Liver (tissue), 8 donors: ENCODE measurements at regions not wholly inside any gene's neighbourhood (a gene's known extent, or its start where the extent isn't known, plus 50 kb on each side); places are given as distances from the start of the nearest gene placed in this dataset.
A peak's percentile ranks its signal among the peaks of the same experiment; 100 is the strongest.

ENCODE experiments used
- DNase-seq: peaks from one replicate; pipeline ENCODE4 v3.0.0-alpha.2; 2017; ENCODE audit warnings: low spot score
- H3K27ac ChIP-seq, 2 donors: one replicate each; pipeline ENCODE4 v1.7.0; 2013; ENCODE audit warnings: inconsistent platforms in 2 of 2, low read length in 2 of 2, control low read depth in 1 of 2, low read depth in 1 of 2, mild to moderate bottlenecking in 1 of 2
- H3K27me3 ChIP-seq, 4 donors: one replicate each; pipeline versions ENCODE4 v1.6.1 to v1.7.0; 2013; ENCODE audit warnings: low read length in 3 of 4, inconsistent platforms in 1 of 4, mild to moderate bottlenecking in 1 of 4, moderate library complexity in 1 of 4; ENCODE audit not compliant: control insufficient read depth in 4 of 4, insufficient read depth in 4 of 4
- H3K36me3 ChIP-seq, 4 donors: one replicate each; pipeline versions ENCODE4 v1.6.1 to v1.7.0; 2013; ENCODE audit warnings: low read length in 3 of 4, mild to moderate bottlenecking in 3 of 4, low read depth in 1 of 4, moderate library complexity in 1 of 4; ENCODE audit not compliant: control insufficient read depth in 4 of 4, insufficient read depth in 3 of 4
- H3K4me1 ChIP-seq, 4 donors: one replicate each; pipeline versions ENCODE4 v1.6.1 to v1.7.0; 2013; ENCODE audit warnings: low read length in 3 of 4, mild to moderate bottlenecking in 3 of 4, moderate library complexity in 1 of 4; ENCODE audit not compliant: control insufficient read depth in 4 of 4, insufficient read depth in 4 of 4
- H3K4me3 ChIP-seq, 3 donors: one replicate each; pipeline versions ENCODE4 v1.6.1 to v1.7.0; 2013; ENCODE audit warnings: low read length in 3 of 3, control low read depth in 1 of 3, low read depth in 1 of 3, mild to moderate bottlenecking in 1 of 3
- H3K9ac ChIP-seq, 2 donors: one replicate each; pipeline ENCODE4 v1.7.0; 2013; ENCODE audit warnings: low read length in 2 of 2, mild to moderate bottlenecking in 2 of 2, moderate library complexity in 2 of 2, control low read depth in 1 of 2, low read depth in 1 of 2
- H3K9me3 ChIP-seq, 4 donors: one replicate each; pipeline versions ENCODE4 v1.6.1 to v1.7.0; 2013; ENCODE audit warnings: low read length in 3 of 4; ENCODE audit not compliant: control insufficient read depth in 4 of 4
- CTCF ChIP-seq: fragments of 150-350 bp; IDR thresholded peaks from 2 replicates; pipeline ENCODE4 v1.5.1; 2017; ENCODE audit warnings: improper control_type of control experiment, low read depth, low read length; ENCODE audit not compliant: missing input control
- FOXA1 ChIP-seq: IDR thresholded peaks from 2 replicates; pipeline ENCODE4 v1.6.1; 2016; ENCODE audit warnings: antibody characterized with exemption
- FOXA2 ChIP-seq: IDR thresholded peaks from 2 replicates; pipeline ENCODE4 v1.6.1; 2016; ENCODE audit warnings: antibody characterized with exemption
- HNF4A ChIP-seq, 2 donors: conservative IDR thresholded peaks; 2 replicates each; pipeline ENCODE4 v1.6.1; 2016; ENCODE audit warnings: antibody characterized with exemption in 2 of 2, mild to moderate bottlenecking in 2 of 2
- HNF4G ChIP-seq: IDR thresholded peaks from 2 replicates; pipeline ENCODE4 v1.6.1; 2016; ENCODE audit warnings: antibody characterized with exemption
- JUND ChIP-seq, 2 donors: IDR thresholded peaks; 2 replicates each; pipeline ENCODE4 v1.6.1; 2016; ENCODE audit warnings: antibody characterized with exemption in 2 of 2
- MAX ChIP-seq: IDR thresholded peaks from 2 replicates; pipeline ENCODE4 v1.6.1; 2016; ENCODE audit warnings: antibody characterized with exemption
- NR2F2 ChIP-seq: IDR thresholded peaks from 2 replicates; pipeline ENCODE4 v1.6.1; 2016; ENCODE audit warnings: antibody characterized with exemption
- RAD21 ChIP-seq, 2 donors: IDR thresholded peaks; 2 replicates each; pipeline ENCODE4 v1.6.1; 2016; ENCODE audit warnings: antibody characterized with exemption in 2 of 2, mild to moderate bottlenecking in 2 of 2
- REST ChIP-seq: IDR thresholded peaks from 2 replicates; pipeline ENCODE4 v1.6.1; 2016; ENCODE audit warnings: antibody characterized with exemption, mild to moderate bottlenecking
- RXRA ChIP-seq, 2 donors: IDR thresholded peaks; 2 replicates each; pipeline ENCODE4 v1.6.1; 2017 to 2018; ENCODE audit warnings: antibody characterized with exemption in 2 of 2, mild to moderate bottlenecking in 1 of 2
- SP1 ChIP-seq: IDR thresholded peaks from 2 replicates; pipeline ENCODE4 v1.6.1; 2018; ENCODE audit warnings: antibody characterized with exemption, mild to moderate bottlenecking
- TAF1 ChIP-seq: conservative IDR thresholded peaks from 2 replicates; pipeline ENCODE4 v1.6.1; 2016; ENCODE audit warnings: antibody characterized with exemption, mild to moderate bottlenecking
- YY1 ChIP-seq: IDR thresholded peaks from 2 replicates; pipeline ENCODE4 v1.6.1; 2016; ENCODE audit warnings: antibody characterized with exemption, mild to moderate bottlenecking
- WGBS: extraction: QIAGEN DNeasy Blood & Tissue Kit; methylation state at CpG from one replicate; pipeline ENCODE4 v1.1.7; 2013; 5-methylcytosine and 5-hydroxymethylcytosine counted together
- donor health status: healthy.
- donor health status: healthy.
- donor health status: healthy.
- donor health status: healthy.
- donor health status: healthy.

GRCh38 chr4:41844327-41844726 is 90.9 kb upstream of the TMEM33 start (continued):
- TF ChIP-seq REST (no peak), YY1 (no peak), NR2F2 (no peak), FOXA1 (no peak)

- Histone ChIP-seq H3K27ac (no peak overlapping the region), H3K27me3 (no peaks in the 10 kb centered on the region)
- WGBS: 38% methylated on average over 8 of the region's 8 CpGs
Observed at GRCh38 chr4:41839916-41840854, 91.7 kb upstream of the PHOX2B start.

GRCh38 chr4:41838590-41838989 is 90.1 kb upstream of the PHOX2B start:
- no peak overlapping the region for H3K4me3 ChIP-seq
- H3K27ac ChIP-seq: no peak overlapping the region
- H3K27me3 ChIP-seq: no peaks in the 10 kb centered on the region
- H3K36me3 ChIP-seq: no peaks in the 10 kb centered on the region
- H3K9me3 ChIP-seq: no peaks in the 10 kb centered on the region
- H3K9ac ChIP-seq: no peak overlapping the region
- no peak for DNase-seq
- no peaks in the 10 kb centered on the region for H3K4me1 ChIP-seq
- TF ChIP-seq RAD21 (IDR thresholded peaks at IDR 0.05): no peak
- no peak for TF ChIP-seq FOXA2
- no peak for TF ChIP-seq HNF4A (conservative IDR thresholded peaks at IDR 0.05)
- TF ChIP-seq MAX: no peak
- no peak for TF ChIP-seq CTCF
- TF ChIP-seq FOXA1: no peak
- TF ChIP-seq NR2F2: no peak
- TF ChIP-seq HNF4G: no peak
- no peak for TF ChIP-seq TAF1
- no peak for TF ChIP-seq REST

More at GRCh38 chr4:41839916-41840854, 91.7 kb upstream of the PHOX2B start:
- TF ChIP-seq NR2F2 (peak; percentile 97), MAX (no peak), CTCF (no peak), SP1 (peak; percentile 34), RXRA (IDR thresholded peaks at IDR 0.05) (peak; percentile 70 to 71), TAF1 (no peak), JUND (IDR thresholded peaks at IDR 0.05) (no peak)
- H3K4me1 ChIP-seq: no peaks in the 10 kb centered on the region
- no peaks in the 10 kb centered on the region for H3K36me3 ChIP-seq
- H3K4me3 ChIP-seq: no peak overlapping the region
- no peak overlapping the region for H3K9ac ChIP-seq
- no peaks in the 10 kb centered on the region for H3K9me3 ChIP-seq
- DNase-seq: no peak
